NCI-H524 (cell line): ENCODE measurements at regions not wholly inside any gene's neighbourhood (a gene's known extent, or its start where the extent isn't known, plus 50 kb on each side); places are given as distances from the start of the nearest gene placed in this dataset.
A peak's percentile ranks its signal among the peaks of the same experiment; 100 is the strongest.
"Not testable (repeated sequence)": the region's sequence is repeated elsewhere in the genome, so short reads cannot be mapped to it uniquely, and the experiment has no call there.

ENCODE experiments used
- DNase-seq, 2 experiments: peaks; one replicate each; lab custom pipeline; 2025; lab: John Stamatoyannopoulos, UW

GRCh38 chr7:131861620-131862346 is 305.4 kb upstream of the PODXL start:
- DNase-seq = no peak

- peak in 1 of 2 experiments; percentile 66 for DNase-seq
Measured at GRCh38 chr7:131859147-131859821, 302.9 kb upstream of the PODXL start.

GRCh38 chr7:131858611-131859010 is 302.2 kb upstream of the PODXL start:
- DNase-seq = no peak

GRCh38 chr7:131849472-131849871 is 293.0 kb upstream of the PODXL start:
- DNase-seq = no peak

- DNase-seq = no peak
Measured at GRCh38 chr7:131848033-131848432, 291.6 kb upstream of the PODXL start.

DNA sequence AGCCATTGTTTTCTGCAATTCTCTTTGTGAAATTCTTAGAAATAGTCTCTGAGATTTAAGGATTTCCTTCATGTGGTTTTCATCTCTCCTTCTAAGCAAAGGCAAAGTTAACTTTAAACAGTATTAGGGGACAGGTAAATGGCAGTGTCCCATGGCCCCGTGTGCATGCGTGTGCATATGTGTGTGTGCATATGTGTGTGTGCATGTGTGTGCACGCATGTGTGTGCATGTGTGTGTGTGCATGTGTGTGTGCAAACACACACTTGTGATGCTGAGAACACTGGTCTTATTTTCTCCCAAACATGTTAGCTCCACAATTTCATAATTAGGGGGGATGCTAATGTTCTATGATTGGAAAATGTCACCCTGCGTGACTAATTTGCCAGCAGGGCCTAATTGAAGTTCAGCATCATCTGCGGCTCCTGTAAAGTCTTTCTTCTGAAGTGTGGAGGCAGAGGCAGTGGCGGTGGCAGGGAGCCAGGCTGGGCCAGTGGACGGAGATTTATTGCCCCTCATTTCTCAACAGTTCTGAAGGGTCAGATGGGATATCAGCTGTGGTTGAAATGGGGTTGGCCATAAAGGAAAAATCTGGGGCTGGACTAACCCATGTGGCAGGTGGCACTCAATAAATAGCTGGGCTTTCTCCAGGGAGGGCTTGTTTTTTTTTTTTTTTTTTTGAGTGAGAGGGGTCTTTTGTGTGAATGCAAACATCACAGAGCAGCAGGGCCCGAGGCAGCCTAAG is 289.3 kb upstream of the PODXL start:
- peak in 1 of 2 experiments; percentile 20 for DNase-seq

GRCh38 chr7:131844369-131844768 is 287.9 kb upstream of the PODXL start:
- peak; percentile 64 to 87 for DNase-seq

DNA sequence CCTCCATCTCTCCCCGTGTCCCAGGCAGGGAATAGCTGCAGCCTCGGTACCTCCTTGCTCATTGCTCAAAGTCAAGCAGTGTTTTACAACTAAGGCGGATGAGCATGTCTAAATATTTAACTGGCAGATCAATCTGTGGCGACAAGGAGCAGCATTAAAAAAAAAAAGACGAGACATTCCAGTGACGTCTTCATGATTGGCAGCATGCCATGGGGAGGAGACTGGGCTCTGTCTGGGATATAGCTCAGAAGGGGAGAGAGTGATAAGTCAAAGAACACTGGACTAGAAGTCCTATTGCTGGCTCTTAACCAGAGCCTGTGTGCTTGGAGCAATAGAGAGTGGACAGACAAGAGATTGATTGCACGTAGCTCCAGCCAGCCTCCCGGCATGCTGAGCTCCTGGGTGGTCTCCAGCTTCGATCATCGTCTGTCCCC is 287.5 kb upstream of the PODXL start:
- peak in 1 of 2 experiments; percentile 25 for DNase-seq

GRCh38 chr7:131839967-131840690 is 283.7 kb upstream of the PODXL start:
- DNase-seq = no peak

DNA sequence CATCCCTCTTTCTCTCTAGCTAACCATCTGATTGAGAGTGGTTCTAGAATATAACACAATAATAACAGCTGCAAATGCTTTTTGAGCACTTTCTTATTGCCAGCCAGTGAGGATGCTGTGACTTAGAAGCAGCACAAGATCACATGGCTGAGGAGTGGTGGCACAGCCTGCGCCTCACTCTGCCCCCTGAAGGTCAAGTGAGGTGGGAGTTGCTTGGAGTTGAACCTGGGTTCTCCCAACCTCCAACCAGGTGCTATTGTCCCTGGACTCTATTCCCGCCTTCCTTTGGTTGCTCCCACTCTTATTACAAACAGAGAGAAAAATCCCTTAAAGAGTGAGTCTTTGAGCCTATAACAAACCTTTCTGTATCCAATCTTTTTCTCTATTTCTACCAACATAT is 280.3 kb upstream of the PODXL start:
- DNase-seq = peak in 1 of 2 experiments; percentile 63

DNA sequence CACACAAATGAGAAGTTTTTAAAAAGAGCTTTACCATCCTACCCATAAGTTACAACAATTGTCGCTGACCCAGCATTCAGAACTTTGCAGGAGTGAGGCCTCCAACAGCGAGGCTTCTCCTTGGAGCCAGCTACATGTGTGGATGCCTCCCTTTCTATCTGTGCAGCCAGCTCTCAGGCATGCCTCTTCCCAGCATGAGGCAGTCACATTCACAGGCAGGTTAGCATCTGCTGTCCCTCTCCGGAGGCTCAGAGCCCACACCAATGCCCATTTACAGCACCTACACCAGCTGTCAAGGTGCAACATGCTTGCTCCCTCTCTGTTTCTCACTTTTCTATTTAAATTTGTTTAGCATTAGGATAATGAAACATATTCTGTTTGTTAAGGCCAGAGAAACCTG is 278.7 kb upstream of the PODXL start:
- peak; percentile 47 to 72 for DNase-seq

- DNase-seq = no peak
Measured at GRCh38 chr7:131830681-131831080, 274.3 kb upstream of the PODXL start.

DNA sequence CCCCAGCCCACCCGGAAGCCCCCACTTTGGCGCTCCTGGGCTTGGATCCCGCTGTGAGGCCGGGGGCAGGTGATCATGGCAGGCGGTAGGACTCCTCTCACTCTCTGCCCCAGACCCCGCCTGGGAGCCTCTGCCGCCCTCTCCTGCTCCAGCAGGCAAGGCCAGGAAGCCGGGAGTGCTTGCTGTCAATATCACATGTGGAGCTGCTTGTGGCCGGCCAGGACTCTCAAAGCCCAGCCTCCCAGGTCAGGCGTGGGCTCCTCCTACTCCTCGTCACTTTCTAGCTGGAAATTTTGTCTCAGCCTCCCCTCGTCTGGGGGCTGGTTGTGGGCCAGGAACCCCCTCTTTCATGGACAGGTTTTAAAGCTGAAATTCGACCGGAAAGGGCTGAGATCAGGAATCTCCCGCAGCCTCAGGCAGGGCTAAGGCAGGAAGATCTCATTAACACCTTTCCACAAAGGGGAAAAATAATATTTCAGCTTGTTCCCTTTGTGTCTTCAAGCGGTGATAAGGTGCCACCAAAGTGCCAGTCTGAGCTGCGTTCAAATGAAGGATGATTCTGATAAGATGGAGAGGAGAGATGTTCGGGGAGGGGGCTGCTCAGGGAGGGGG is 273.6 kb upstream of the PODXL start:
- DNase-seq = peak in 1 of 2 experiments; percentile 7

GRCh38 chr7:131827421-131827820 is 271.0 kb upstream of the PODXL start:
- no peak for DNase-seq

GRCh38 chr7:131826960-131827359 is 270.5 kb upstream of the PODXL start:
- no peak for DNase-seq

DNA sequence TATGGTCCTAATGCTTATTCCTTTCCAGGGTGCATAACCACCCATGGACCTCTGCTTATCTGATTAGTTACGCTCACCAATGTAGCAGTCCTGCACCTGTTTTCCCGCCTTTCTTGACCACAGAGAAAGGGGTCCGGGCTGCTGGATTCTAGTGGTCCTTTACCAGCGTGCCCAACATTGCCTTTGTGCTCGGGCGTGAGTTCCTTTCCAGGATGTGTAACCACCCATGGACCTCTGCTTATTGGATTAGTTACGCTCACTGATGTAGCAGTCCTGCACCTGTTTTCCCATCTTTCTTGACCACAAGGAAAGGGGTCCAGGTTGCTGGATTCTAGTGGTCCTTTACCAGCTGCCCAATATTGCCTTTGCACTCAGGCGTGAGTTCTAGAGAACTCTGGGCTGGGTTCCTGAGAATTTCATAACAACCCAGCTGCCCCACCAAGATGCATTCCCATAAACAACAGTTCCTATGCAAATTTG is 267.6 kb upstream of the PODXL start:
- DNase-seq = not testable (repeated sequence)

DNA sequence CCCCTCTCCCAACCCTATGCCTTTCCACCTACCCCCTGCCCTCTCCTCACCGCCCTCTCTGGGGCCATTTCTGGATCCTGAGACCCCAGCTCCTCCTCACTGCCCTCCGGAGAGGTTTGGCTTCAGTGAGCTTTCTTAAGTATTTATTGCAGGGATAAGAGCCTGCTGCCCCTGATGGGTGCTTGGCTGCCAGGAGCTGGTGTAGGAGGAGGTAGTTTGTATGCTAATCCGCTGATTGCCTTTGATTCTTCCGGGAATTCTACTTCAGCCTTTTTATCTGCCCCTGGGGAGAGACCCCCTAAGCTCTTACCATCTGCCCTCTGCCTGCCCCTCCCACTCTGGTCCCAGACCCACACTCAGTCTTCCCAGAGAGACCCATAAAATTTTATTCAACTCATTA is 263.5 kb upstream of the PODXL start:
- peak; percentile 89 to 96 for DNase-seq

DNA sequence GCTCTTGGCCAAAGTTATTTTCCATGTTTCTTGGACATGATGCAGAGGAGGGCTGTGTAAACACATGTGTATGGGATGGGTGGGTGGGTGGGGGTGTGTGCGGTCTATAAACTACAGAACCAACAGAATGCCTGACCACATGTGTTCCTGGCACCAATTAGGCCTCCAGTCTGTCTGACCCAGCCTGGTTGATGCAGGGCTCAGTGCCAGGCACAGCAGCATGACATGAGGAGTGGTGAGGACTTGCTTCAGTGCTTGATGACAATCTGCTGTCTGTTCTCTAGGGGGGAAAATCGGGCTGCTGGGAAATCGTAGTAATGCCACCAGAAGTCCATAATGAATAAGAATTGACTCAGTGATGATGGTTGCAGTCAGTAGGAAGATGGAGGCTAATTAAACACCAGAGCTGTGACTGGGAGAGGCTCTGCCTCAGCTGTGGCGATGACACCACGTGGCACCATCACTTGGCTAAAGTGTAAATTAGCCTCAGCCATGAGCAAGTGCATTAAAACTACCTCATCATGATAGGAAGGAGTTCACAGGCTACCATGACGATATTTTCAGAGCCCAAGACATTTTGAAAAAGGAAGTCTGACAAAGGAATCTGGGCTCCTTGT is 260.1 kb upstream of the PODXL start:
- no peak for DNase-seq

DNA sequence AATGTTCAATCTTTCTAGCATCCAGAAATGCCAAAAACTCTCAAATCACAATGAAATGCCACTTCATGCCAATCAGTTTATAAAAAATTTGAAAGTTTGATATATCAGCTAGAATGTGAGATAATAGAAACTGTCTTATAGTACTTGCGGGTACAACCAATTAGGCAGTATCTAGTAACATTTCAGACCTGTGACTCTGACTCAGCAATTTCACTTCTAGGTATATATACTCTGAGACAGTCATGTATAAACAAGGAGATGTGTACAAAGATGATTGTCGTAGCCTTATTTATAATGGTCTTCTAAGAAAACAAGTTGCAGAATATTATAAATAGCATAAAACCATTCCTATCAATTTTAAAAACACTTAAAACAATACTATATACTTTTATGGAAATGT is 252.3 kb upstream of the PODXL start:
- no peak for DNase-seq

DNA sequence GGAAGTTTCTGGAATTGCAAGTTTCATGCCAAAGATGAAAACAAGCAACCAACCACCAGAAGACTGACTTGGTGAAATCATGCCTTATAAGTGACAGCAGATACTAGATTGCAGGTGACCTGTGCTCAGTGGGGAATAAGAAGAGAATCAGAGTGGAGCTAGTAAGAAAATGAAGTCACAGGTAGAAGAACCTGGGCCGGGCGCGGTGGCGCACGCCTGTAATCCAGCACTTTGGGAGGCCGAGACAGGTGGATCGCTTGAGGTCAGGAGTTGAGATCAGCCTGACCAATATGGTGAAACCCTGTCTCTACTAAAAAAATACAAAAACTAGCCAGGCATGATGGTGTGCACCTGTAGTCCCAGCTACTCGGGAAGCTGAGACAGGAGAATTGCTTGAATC is 251.7 kb upstream of the PODXL start:
- not testable (repeated sequence) for DNase-seq

DNA sequence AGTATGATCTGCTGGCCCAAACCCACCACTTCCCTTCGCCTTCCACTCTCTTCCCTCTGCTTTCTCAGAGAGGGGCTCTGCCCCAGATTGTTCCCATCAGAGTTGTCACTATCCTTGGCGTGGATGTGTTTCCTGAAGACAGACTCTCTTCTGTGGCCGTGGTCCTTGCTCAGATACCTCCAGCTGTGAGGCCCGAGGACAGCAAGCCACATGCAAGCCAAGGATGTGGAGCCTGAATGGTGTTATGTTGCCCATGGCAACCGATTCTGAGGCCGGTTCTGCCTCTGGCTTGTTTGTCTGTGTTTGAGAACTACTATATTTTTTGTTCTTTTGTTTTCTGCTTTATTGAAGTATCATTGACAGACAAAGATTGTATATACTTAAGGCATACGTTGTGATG is 247.4 kb upstream of the PODXL start:
- DNase-seq = no peak
